ENCODE measurements at regions not wholly inside any gene's neighbourhood (a gene's known extent, or its start where the extent isn't known, plus 50 kb on each side); places are given as distances from the start of the nearest gene placed in this dataset.

- no peak for TF ChIP-seq CTCF (IDR thresholded peaks at IDR 0.05)
- TF ChIP-seq POLR2A (IDR thresholded peaks at IDR 0.05), result no peak
Measured at GRCh38 chrX:99137488-99137887, 1272.6 kb downstream of the PCDH19 start.
